Superior temporal gyrus (tissue), 1 donor: ENCODE measurements at regions not wholly inside any gene's neighbourhood (a gene's known extent, or its start where the extent isn't known, plus 50 kb on each side); places are given as distances from the start of the nearest gene placed in this dataset.

Experiments
- DNase-seq: peaks from one replicate; pipeline ENCODE4 v3.0.0-alpha.2; 2016; ENCODE audit errors: extremely low spot score

- no peak for DNase-seq
Measured at GRCh38 chr9:90088434-90088833, 483.6 kb downstream of the GADD45G start.

DNA sequence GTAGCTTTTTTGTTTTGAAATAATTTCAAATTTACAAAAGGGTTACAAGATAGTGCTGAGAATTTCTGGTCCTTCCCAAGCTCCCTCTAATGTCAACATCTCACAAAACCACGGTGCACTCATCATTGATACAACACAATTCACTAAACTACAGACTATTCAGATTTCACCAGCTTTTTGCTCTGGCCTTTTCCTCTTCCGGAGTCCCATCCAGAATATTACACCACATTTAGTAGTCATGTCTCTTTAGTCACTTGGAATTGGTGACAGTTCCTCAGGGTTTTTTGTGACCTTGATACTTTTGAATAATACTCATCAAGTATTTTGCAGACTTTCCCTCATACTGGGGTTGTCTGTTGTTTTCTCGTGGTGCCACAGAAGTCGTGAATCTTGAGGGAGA lies 484.0 kb downstream of the GADD45G start:
- no peak for DNase-seq

DNA sequence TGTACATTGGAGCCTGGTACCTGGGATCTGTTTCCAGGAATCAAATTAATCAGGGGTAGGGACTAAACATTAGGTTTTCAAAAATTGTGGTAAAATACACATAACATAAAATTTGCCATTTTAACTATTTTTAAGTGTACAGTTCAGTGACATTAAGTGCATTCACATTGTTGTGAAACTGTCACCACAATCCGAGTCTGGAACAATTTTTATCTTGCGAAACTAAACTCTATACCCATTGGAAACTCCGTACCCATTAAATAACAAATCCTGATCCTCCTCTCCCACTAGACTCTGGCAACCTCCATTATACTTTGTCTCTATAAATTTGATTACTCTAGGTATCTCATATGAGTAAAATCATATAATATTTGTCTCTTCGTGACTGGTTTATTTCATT lies 486.2 kb downstream of the GADD45G start:
- no peak for DNase-seq

DNA sequence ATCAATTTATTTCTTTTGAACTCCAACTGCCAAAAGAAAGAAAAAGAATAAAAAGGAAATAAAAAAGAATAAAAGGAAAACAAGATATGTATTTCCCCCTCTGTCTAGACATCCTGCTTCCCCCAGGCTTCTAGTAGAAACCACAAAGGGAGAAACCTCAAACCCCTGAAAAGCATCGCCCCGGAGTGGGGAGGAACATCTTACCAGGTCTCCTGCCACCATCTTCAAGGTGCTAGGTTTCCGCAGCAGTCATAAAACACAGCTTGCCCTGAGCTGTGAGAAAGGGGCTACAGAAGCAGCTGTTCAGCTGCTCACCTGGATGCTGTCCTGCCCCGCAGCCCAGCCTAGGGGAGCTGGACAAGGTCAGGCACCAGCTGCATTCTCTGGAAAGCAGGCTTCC lies 487.7 kb downstream of the GADD45G start:
- no peak for DNase-seq

DNA sequence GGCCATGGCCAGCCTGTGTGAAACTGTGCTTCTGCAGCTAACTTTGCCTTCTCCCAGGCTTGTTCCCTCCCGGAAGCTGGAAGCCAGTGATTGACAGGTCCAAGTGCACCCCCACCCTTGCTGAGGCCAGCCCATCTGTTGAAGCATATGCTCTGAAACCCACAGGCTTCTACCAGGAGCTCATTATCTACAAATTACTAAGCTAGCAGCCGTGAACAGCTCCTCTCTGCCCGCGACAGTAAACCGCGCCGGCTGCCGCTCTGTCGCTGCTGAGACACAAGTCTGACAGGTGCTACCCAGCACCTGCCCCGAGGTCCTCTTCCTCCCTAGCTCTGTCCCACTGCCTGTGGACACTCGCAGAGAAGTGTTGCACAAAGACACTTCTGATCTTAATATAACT lies 490.9 kb downstream of the GADD45G start:
- no peak for DNase-seq

GRCh38 chr9:90097237-90097636 lies 492.4 kb downstream of the GADD45G start:
- DNase-seq, result no peak

GRCh38 chr9:90098408-90098807 lies 493.6 kb downstream of the GADD45G start:
- no peak for DNase-seq

DNA sequence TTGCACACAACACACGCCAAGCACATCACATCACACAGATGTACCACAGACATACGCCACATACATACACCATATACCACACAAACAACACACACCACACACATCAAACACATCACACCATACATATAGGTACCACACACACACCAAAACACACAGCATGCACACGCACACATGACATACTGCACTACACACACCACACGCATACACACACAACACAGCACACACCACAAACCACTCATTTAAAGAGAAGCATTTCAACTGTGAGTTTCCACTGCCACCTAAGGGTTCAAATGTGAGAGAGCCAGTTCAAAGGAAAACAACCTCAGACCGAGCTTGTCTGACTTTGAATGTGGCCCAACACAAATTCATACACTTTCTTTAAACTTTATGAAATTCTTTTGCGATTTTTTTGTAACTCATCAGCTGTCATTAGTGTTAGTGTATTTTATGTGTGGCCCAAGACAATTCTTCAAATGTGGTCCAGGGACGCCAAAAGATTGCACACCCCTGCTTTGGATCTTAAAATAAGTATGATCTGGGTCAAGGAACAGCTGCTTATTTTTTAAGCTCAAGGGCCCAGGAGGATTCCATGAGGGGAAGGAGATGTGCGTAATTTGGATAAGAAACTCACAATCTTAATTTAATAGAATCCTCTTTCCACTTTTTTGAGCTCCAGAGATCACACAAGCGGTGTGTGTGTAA lies 494.6 kb downstream of the GADD45G start:
- DNase-seq, result peak; percentile 81

DNA sequence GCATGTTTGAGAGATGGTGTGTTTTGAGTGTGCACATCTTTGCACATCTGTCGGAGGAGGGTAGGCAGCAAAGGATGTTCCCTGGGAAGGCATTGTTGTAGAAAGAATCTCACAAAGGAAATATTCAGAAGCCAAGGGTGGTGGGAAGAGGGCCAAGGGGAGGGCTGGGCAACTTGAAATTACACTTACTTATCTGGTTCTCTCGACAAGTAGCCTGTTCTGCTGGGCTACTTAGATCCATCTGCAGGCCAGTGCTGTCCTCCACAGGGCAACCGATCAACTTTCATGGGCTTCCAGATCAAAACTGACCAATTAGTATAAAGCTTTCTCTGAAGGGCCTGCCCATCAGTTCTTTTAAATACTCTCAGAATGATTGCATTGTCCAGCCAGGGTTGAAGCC lies 495.2 kb downstream of the GADD45G start:
- no peak for DNase-seq

- peak; percentile 88 for DNase-seq
Measured at GRCh38 chr9:90102292-90102901, 497.6 kb downstream of the GADD45G start.

DNA sequence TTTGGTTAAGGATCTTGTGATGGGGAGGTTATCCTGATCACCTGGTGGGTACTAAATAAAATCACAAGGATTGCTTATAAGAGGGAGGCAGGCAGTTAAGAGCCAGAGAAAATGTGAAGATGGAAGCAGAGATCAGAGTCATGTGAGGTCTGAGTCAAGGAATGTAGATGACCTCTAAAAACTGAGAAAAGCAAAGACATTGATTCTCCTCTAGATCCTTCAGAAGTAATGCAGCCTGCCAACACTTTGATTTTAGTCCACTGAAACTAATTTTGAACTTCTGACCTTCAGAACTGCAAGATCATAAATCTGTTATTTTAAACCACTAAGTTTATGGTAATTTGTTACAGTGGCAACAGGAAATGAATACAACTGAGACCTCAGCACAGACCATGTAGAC lies 499.0 kb downstream of the GADD45G start:
- DNase-seq, result no peak

- no peak for DNase-seq
Measured at GRCh38 chr9:90105773-90106172, 501.0 kb downstream of the GADD45G start.

DNA sequence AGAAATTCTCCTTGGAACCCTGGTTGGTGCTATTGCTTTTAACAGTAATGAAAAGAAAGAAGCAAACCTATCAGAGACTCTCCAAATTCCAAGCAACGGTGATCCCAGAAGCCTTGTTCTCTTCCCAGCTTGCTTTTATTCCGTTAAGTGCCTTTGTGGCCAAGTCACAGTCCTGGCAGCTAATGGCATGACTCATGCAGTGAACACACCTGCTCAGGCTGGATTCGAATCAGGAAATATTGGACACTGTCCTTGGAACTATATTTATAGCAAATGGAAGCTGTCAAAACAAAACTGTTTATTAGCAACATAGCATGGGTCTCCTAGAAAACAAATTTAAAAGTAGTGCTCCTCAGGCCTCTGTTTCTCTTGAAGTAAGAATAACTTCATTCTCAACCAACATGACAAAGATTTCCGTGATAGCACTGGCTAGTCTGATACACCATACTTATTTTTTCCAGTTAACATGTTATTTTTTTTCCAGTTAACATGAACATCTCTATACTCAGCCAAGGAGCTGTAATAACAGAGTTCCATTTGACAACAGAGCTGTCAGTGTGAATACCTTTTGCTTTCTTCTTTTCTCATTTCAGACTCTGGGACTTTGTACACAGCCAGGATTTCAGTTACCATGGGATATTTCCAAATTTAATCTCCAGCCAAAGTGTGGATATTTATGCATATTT lies 502.4 kb downstream of the GADD45G start:
- DNase-seq, result peak; percentile 21

DNA sequence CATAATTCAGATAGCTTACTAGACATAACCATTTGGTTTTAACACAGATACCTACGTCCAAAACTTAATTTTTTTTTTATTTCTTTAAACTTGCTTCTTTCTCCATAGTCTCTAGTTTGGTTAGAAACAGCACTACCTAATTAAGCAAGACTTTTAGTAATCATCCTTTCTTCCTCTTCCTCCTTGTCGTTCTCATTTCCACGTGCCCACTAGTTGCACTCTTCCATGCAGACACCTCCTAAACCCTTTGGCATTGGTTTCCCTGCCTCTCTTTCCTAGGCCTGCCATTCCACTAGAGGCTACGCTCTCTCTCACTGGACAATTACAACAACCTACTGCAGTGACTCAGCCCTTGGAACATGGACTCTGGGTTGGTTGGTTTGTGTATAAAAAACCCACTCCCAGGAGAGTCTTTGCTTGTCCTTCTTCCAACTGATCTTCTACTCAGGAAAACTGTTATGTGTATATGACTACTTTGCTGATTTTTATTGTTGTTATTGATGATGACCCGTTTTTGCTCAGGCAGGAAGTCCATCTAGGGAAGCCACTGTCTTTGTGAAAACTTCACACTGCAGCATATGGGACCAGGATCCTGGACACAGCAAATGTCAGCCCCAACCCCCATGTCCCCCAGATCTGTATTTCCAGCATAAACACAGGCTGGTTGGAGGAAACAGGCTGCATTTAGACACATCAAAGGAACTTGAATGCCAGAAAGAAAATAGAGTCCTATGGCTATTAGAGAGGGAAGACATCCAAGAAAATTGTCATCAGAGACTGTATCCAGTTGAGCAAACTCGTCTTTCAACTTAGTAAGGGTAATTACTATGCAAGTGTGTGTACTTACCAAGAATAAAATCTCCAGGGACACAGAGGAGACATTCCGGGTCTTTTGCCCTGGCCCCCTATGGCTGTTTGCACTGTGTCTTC lies 503.2 kb downstream of the GADD45G start:
- no peak for DNase-seq

- DNase-seq, result no peak
Measured at GRCh38 chr9:90112788-90113187, 508.0 kb downstream of the GADD45G start.

GRCh38 chr9:90114641-90115425 lies 510.0 kb downstream of the GADD45G start:
- no peak for DNase-seq

GRCh38 chr9:90121762-90122161 lies 517.0 kb downstream of the GADD45G start:
- no peak for DNase-seq

- DNase-seq, result no peak
Measured at GRCh38 chr9:90124961-90125360, 517.7 kb downstream of the DIRAS2 start.

DNA sequence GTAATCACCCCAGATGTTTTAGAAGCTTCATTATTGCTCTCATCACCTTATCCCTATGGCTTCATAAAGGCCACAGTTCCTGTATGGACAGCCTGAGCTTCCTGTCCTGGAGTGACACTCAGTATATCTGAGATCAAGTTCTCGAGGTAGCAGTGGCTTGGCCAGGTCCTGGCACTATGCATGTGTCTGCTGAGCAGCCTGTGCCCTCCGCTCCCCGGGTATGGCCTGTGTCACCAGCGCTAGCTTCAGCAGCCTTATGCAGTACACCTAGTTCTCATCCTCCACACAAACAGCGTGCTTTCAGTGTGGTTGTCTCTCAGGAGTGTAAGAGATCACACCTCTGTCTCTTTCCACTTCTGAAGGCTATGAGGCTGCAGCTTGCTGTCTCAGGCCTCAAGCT lies 514.7 kb downstream of the DIRAS2 start:
- DNase-seq, result no peak

DNA sequence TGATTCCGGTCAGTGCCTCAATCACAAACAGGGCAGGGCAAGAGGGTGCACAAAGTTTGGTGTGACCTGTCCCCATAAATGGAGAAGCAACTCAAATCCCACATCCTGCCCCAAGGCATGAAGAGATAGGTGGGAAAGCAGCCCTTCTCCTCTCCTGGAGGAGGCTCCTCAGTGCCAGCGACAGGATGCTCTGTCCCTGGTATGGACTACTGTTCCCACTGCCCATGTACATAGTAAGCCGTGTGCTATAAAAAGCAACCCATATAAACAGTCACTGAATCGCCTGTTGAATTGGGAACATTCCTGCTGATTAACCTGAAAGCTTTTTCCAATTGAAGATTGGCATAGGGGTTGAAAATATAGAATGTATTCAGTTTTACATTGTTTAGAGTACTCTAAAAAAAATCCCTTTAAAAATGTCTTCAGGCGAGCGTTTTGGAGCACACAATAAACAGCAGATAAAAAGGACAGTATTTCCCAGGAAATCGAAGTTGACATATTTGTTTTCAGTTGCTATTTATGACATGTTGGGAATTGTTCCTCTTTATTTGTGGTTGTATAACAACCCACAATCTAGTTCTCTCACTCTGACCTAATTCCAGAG lies 513.9 kb downstream of the DIRAS2 start:
- DNase-seq, result no peak

- DNase-seq, result no peak
Measured at GRCh38 chr9:90129446-90129845, 513.2 kb downstream of the DIRAS2 start.
